GM18867 (cell line): ENCODE measurements at regions not wholly inside any gene's neighbourhood (a gene's known extent, or its start where the extent isn't known, plus 50 kb on each side); places are given as distances from the start of the nearest gene placed in this dataset.

ENCODE experiments used
- ATAC-seq: cut with Tn5 transposase; IDR thresholded peaks from one replicate; pipeline ENCODE4 v1.9.1; 2021; ENCODE audit warnings: mild to moderate bottlenecking, moderate library complexity; ENCODE audit not compliant: unreplicated experiment

GRCh38 chr9:14522627-14523379 lies 170.4 kb downstream of the ZDHHC21 start:
- no peak for ATAC-seq

DNA sequence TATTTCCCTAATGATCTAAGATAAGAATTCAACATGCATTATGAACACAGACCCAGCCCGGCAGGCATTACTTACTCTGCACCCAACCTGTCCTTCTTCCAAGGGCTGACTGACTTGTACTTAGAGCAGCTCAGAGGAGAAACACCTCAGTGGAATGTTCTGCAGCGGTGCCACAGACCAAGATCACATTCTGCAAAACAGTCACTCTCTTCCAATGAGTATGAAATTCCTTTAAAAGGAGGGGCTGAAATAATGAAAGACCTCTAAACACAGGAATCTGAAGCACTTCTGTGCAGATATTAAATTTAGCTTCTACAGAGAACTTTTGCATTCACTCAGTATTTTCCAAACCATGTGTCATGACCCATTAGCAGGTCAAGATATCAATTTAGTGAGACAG lies 172.9 kb downstream of the ZDHHC21 start:
- ATAC-seq = no peak

- no peak for ATAC-seq
Observed at GRCh38 chr9:14517154-14517906, 175.9 kb downstream of the ZDHHC21 start.

GRCh38 chr9:14516656-14517055 lies 176.6 kb downstream of the ZDHHC21 start:
- ATAC-seq = no peak

GRCh38 chr9:14515571-14516198 lies 177.5 kb downstream of the ZDHHC21 start:
- no peak for ATAC-seq

DNA sequence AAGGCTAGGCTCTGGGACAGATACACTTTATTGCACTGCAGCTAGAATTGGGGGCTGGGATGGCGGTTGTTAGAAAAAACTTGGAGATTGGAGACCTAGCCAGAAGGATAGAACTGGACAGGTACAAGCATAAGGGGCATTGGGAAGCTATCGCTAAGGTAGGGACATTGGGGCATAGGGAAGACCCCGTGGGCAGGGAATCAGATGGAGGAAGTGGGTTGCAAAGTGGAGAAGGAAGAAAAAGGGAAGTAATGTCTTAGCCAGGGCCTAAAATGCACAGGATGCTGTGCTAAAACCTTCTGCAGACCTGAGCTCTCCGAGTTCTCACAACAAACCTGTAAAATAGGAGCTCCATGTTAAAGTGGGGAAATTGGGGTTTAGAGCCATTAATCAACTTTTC lies 178.2 kb downstream of the ZDHHC21 start:
- no peak for ATAC-seq

DNA sequence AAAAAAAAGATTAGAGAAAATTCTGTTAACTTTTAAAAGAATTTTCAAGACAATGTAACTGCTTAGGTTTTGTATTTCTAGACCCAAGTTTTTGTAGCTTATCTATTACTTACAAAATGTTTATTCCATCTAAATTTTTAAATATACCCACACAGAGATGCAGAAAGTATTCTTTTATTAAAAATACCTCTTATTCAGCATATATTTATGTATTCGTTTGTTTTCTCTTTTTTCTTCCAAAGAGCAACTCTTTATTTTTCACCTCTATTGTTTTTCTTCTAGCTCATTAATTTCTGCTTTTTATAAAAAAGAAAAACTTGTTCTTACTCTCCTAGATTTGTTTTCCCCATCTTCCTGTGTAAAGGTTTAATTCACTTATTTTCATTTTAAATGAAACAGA lies 180.3 kb downstream of the ZDHHC21 start:
- no peak for ATAC-seq

DNA sequence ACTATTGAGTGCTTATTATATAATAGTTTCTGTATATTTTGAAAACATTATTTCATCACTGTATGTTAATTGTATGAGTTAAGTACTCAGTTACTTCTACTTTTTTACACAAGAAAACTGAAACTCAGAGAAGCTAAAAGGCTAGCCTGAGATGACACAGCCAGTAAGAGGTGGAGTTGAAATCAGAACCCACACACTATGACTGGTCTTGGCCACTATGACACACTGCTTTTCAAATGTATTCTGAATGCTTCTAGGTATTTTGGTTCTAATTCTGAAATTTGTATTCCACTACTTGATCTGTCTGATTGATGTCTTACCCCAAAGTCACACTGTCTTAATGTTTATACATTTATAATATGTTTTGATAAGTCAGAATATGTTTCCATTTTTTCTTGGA lies 181.8 kb downstream of the ZDHHC21 start:
- peak; percentile 93 for ATAC-seq

- ATAC-seq = no peak
Observed at GRCh38 chr9:14508884-14509283, 184.3 kb downstream of the ZDHHC21 start.

GRCh38 chr9:14501366-14501765 lies 187.4 kb upstream of the NFIB start:
- ATAC-seq = no peak

DNA sequence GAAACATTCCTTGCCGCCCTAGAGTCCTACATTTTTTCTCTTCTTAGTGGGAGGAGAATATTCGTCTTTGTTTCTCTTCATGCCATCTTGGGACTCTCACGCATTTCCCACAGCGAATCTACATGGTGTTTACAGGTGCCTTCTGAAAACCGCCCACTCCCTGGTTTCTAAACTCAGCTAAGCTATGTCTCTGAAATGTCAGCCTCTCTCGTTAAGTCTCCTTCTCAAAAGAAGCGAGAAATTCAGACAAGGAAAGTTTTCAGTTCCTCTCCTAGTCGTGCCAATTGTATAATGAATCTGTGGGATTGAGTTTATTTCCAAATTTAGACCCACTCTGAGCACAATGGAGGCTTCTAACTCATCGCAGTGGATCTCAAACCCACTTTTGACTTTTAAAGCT lies 186.8 kb upstream of the NFIB start:
- no peak for ATAC-seq

DNA sequence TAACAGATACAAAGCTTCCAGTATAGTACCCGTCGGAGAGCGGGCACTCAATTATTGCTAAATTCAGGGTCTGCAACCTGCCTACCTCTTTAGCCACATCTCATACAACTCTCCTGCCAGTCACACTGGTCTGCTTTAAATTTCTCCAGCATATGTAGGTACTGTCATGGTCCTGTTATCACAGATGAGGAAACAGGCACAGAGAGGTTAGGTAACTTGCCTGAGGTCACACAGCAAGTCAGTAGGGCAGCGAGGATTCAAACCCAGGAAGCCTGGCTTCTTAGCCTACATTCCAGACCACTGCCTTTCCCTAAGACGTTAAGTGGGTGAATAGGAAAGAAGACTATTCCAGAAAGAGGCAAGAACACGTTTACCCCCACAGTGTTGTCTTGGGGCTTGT lies 186.0 kb upstream of the NFIB start:
- no peak for ATAC-seq

DNA sequence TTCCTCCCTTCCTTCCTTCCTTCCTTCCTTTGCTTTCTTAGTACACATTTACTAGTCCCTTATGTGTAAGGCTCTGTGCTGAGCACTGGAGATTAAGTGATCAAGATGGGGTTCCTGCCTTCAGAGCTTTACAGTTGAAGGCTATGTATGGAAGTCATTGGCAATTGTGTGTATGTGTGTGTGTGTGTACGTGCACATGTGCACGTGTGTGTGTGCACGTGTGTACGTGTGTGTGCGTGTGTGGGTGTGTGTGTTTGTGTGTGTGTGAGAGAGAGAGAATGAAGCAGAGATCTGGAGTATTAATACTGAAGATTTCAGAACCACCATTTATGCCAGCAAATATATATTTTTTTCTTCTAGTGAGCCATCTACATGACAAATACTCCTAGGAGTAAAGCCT lies 184.9 kb upstream of the NFIB start:
- ATAC-seq = no peak

- ATAC-seq = no peak
Observed at GRCh38 chr9:14497476-14497875, 183.5 kb upstream of the NFIB start.

GRCh38 chr9:14488421-14489190 lies 174.7 kb upstream of the NFIB start:
- no peak for ATAC-seq

DNA sequence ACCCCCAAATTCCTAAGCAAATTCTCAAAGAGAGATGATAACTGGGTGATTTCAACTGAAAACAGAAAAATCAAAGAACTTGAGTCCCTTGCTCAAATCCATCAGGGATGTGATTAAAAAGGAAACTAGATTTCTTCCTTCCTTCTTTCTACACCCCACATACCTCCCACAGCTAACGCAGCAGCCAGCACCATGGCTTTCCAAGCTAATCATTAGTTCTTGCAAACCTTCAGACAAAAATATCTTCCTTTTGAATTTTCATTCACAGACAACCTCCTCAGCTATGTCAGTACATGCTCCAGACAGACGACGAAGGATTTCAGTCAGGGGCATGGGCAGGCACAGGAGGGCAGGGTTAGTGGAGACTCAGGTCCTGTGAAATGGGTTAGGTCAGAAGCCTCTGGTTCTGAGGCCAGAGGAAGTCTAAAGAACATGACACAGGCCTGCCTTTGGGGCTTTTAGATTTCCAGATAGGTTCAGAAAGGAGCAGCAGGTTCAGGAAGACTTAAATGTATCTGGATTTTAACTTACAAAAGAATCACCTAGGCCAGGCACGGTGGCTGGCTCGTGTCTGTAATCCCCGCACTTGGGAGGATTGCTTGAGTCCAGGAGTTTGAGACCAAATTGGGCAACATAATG lies 173.7 kb upstream of the NFIB start:
- no peak for ATAC-seq

DNA sequence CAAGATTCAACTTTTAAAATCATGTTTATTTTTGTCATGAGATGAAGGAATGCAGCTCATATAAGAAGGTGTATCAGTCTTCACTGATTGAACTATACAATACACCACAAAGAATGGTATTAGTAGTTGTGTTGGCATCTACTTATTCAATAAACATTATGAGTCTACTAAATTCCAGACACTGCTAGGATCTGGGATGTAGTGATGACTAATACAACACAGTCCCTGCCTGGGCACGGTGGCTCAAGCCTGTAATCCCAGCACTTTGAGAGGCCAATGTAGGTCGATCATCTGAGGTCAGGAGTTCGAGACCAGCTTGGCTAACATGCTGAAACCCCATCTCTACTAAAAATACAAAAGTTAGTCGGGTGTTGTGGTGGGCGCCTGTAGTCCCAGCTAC lies 171.4 kb upstream of the NFIB start:
- no peak for ATAC-seq

DNA sequence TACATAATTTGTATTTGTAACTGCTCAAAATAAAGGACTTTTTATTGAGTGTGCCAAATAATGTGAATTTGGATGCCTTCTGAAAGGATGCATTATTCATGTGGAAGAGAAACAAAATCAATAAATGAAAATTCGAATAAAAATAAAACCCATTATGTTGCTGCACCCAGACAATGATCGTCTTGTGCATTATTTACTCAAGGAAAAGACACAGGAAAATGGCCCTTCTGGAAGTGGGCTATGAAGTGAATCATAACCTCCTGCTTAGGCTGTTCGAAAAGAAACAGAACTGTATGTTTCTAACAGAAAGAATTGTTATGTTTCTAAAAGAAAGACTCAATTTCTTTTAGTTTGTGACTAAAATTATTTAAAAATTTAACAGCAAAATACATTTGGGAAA lies 168.9 kb upstream of the NFIB start:
- ATAC-seq = no peak

DNA sequence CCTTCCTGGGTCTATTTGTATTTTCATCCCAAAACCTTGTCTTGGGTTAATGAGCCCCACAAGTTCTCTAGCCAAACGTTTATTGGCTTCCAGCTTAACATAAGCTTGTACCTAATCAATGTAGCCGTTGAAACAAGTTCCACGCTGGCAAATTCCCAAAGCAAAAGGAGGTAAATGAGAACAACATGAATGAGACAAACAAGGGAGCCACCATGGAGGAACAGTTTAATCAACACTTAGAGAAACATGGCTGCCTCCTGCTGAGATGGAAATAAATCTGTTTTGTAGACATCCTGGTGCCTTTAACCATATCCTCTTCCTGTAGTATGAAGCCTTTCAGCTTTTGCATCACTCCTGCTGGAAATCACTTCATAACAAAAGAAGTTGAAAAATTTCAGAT lies 166.6 kb upstream of the NFIB start:
- ATAC-seq = no peak

GRCh38 chr9:14479163-14479560 lies 165.2 kb upstream of the NFIB start:
- no peak for ATAC-seq
